ENCODE measurements at regions not wholly inside any gene's neighbourhood (a gene's known extent, or its start where the extent isn't known, plus 50 kb on each side); places are given as distances from the start of the nearest gene placed in this dataset.

GRCh38 chr1:14129009-14129408 lies 429.0 kb downstream of the PRDM2 start:
- TF ChIP-seq, protein P1, sequence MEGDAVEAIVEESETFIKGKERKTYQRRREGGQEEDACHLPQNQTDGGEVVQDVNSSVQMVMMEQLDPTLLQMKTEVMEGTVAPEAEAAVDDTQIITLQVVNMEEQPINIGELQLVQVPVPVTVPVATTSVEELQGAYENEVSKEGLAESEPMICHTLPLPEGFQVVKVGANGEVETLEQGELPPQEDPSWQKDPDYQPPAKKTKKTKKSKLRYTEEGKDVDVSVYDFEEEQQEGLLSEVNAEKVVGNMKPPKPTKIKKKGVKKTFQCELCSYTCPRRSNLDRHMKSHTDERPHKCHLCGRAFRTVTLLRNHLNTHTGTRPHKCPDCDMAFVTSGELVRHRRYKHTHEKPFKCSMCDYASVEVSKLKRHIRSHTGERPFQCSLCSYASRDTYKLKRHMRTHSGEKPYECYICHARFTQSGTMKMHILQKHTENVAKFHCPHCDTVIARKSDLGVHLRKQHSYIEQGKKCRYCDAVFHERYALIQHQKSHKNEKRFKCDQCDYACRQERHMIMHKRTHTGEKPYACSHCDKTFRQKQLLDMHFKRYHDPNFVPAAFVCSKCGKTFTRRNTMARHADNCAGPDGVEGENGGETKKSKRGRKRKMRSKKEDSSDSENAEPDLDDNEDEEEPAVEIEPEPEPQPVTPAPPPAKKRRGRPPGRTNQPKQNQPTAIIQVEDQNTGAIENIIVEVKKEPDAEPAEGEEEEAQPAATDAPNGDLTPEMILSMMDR (conservative IDR thresholded peaks at IDR 0.05 in 1 of 2, IDR thresholded peaks at IDR 0.05 in 1 of 2; ENCODE audit: extremely low read depth in 1 of 2, insufficient read depth in 1 of 2, low read depth in 1 of 2, low read length in 2 of 2) = no peak
- TF ChIP-seq EZH2 (IDR thresholded peaks at IDR 0.05; ENCODE audit: borderline replicate concordance, low read length) = no peak

Data from mammary epithelial cell (primary cell).